Psoas muscle (tissue), 7 donors: ENCODE measurements at regions not wholly inside any gene's neighbourhood (a gene's known extent, or its start where the extent isn't known, plus 50 kb on each side); places are given as distances from the start of the nearest gene placed in this dataset.

ENCODE experiments used
- ATAC-seq, 4 donors: fragments of 200-7000 bp; cut with Tn5 transposase; one replicate each; pipeline ENCODE4 v1.9.1; 2020; ENCODE audit warnings: moderate library complexity in 3 of 4, mild to moderate bottlenecking in 2 of 4
- DNase-seq, 2 donors: peaks; one replicate each; pipeline ENCODE4 v3.0.0-alpha.2; 2020
- H3K27ac ChIP-seq: fragments of 200-600 bp; one replicate; pipeline ENCODE4 v1.8.0; 2022
- H3K27me3 ChIP-seq, 3 donors: fragments of 200-600 bp in 1 of 3; one replicate each; pipeline versions ENCODE4 v1.6.1 to v1.8.0; 2013 to 2022; ENCODE audit warnings: low read length in 2 of 3, mild to moderate bottlenecking in 2 of 3, moderate library complexity in 1 of 3; ENCODE audit not compliant: insufficient read depth in 3 of 3
- H3K36me3 ChIP-seq, 2 donors: fragments of 200-600 bp in 1 of 2; one replicate each; pipeline versions ENCODE4 v1.6.1 to v1.8.0; 2013 to 2022; ENCODE audit warnings: low read depth in 1 of 2, mild to moderate bottlenecking in 1 of 2, moderate library complexity in 1 of 2; ENCODE audit not compliant: insufficient read depth in 1 of 2
- H3K4me1 ChIP-seq: fragments of 200-600 bp; one replicate; pipeline ENCODE4 v1.8.0; 2022
- H3K4me3 ChIP-seq: fragments of 200-600 bp; one replicate; pipeline ENCODE4 v1.8.0; 2022; ENCODE audit warnings: mild to moderate bottlenecking
- H3K9me3 ChIP-seq: fragments of 200-600 bp; one replicate; pipeline ENCODE4 v1.8.0; 2022
- CTCF ChIP-seq: fragments of 200-600 bp; IDR thresholded peaks from one replicate; pipeline ENCODE4 v1.8.0; 2022; ENCODE audit warnings: antibody characterized with exemption
- whole genome bisulfite sequencing, 3 donors: extraction: QIAGEN DNeasy Blood & Tissue Kit; methylation state at CpG; one replicate each; pipeline versions ENCODE4 v1.1.6 to v1.1.7; 2013; 5-methylcytosine and 5-hydroxymethylcytosine counted together
- intact Hi-C, 2 donors: fragments of 100-400 bp; cut with DNase I; formaldehyde crosslinking; loops; one replicate each; pipeline versions ENCODE4 v1.11.0 to v1.14.2; 2022
- donor health status: healthy with polysubstance abuse.
- donor health status: DM: no; HTN: no; CAD: no; lungs with moderate emphysema.
- donor health status: Bipolar disorder and iron deficiency.
- donor health status: healthy.
- donor health status: DM: yes; HTN: yes; CAD: no.
- donor health status: DM: no; HTN: no; CAD: no.
- donor health status: DM: yes; HTN: yes; CAD: no.

GRCh38 chr19:31519256-31519655 is 170.0 kb upstream of the TSHZ3 start:
- Histone ChIP-seq H3K36me3 (no peaks in the 10 kb centered on the region), H3K4me3 (no peak overlapping the region), H3K27me3 (peaks cover 0 to 3% (median 0%) of the 10 kb centered on the region in 3 donors), H3K4me1 (no peaks in the 10 kb centered on the region), H3K27ac (no peak overlapping the region), H3K9me3 (no peaks in the 10 kb centered on the region)
- TF ChIP-seq CTCF = no peak
- 13 to 26% (median 16%) methylated on average over 3 of the region's 3 CpGs for WGBS, 3 donors
- DNase-seq (no peak), ATAC-seq (no peak)
- intact Hi-C loops = no loop called here

- 91 to 100% (median 100%) methylated on average over 1 of the region's 1 CpG for WGBS, 3 donors
- TF ChIP-seq CTCF = no peak
- ATAC-seq = no peak
- no peak for DNase-seq
- intact Hi-C loops = no loop called here
- Histone ChIP-seq H3K27ac (no peak overlapping the region), H3K4me1 (no peaks in the 10 kb centered on the region), H3K4me3 (no peak overlapping the region), H3K9me3 (peaks cover 1% of the 10 kb centered on the region), H3K36me3 (no peaks in the 10 kb centered on the region), H3K27me3 (peaks cover 0 to 3% (median 0%) of the 10 kb centered on the region in 3 donors)
Observed at GRCh38 chr19:31519908-31520307, 170.7 kb upstream of the TSHZ3 start.

- no peak for TF ChIP-seq CTCF
- ATAC-seq (no peak), DNase-seq (no peak)
- peaks cover 0 to 3% (median 0%) of the 10 kb centered on the region in 3 donors for H3K27me3 ChIP-seq
- no peak overlapping the region for H3K27ac ChIP-seq
- peaks cover 9% of the 10 kb centered on the region for H3K9me3 ChIP-seq
- H3K36me3 ChIP-seq = no peaks in the 10 kb centered on the region
- H3K4me3 ChIP-seq = no peak overlapping the region
- no peaks in the 10 kb centered on the region for H3K4me1 ChIP-seq
- intact Hi-C loops = no loop called here
Observed at GRCh38 chr19:31520633-31521032, 171.4 kb upstream of the TSHZ3 start.

- no peak overlapping the region for H3K4me3 ChIP-seq
- DNase-seq (no peak), ATAC-seq (no peak)
- WGBS, 3 donors = 86 to 91% (median 89%) methylated on average over 4 of the region's 4 CpGs
- no peak for TF ChIP-seq CTCF
- intact Hi-C loops = no loop called here
- H3K27me3 ChIP-seq = no peaks in the 10 kb centered on the region
- peaks cover 19% of the 10 kb centered on the region for H3K9me3 ChIP-seq
- no peaks in the 10 kb centered on the region for H3K36me3 ChIP-seq
- no peak overlapping the region for H3K27ac ChIP-seq
- no peaks in the 10 kb centered on the region for H3K4me1 ChIP-seq
Observed at GRCh38 chr19:31525610-31526147, 176.4 kb upstream of the TSHZ3 start.

GRCh38 chr19:31527443-31527842 is 178.2 kb upstream of the TSHZ3 start:
- TF ChIP-seq CTCF = no peak
- Histone ChIP-seq H3K9me3 (peaks cover 19% of the 10 kb centered on the region), H3K4me1 (no peaks in the 10 kb centered on the region), H3K27me3 (no peaks in the 10 kb centered on the region), H3K4me3 (no peak overlapping the region), H3K36me3 (no peaks in the 10 kb centered on the region), H3K27ac (no peak overlapping the region)
- no peak for ATAC-seq
- intact Hi-C loops = no loop called here
- DNase-seq = no peak
